H9 (cell line): ENCODE measurements at regions not wholly inside any gene's neighbourhood (a gene's known extent, or its start where the extent isn't known, plus 50 kb on each side); places are given as distances from the start of the nearest gene placed in this dataset.

Source experiments
- DNase-seq: peaks from one replicate; pipeline ENCODE4 v3.0.0-alpha.2; 2017
- H2AFZ ChIP-seq: one replicate; pipeline ENCODE4 v1.6.1; 2013; ENCODE audit warnings: mild to moderate bottlenecking, low read length, control low read depth, moderate library complexity
- H2AK5ac ChIP-seq: 2 replicates; pipeline ENCODE4 v1.6.1; 2013; ENCODE audit warnings: low read length, control low read depth, mixed read lengths; ENCODE audit not compliant: insufficient read length
- H2BK120ac ChIP-seq: one replicate; pipeline ENCODE4 v1.6.1; 2013; ENCODE audit warnings: low read depth, mild to moderate bottlenecking, low read length, control low read depth, inconsistent platforms; ENCODE audit not compliant: poor library complexity, severe bottlenecking
- H2BK12ac ChIP-seq: 2 replicates; pipeline ENCODE4 v1.6.1; 2013; ENCODE audit warnings: low read length, control low read depth, mixed read lengths, low read depth; ENCODE audit not compliant: insufficient read length
- H2BK15ac ChIP-seq: 2 replicates; pipeline ENCODE4 v1.6.1; 2013; ENCODE audit warnings: low read depth, low read length, control low read depth
- H2BK20ac ChIP-seq: one replicate; pipeline ENCODE4 v1.6.1; 2013; ENCODE audit warnings: low read depth, mild to moderate bottlenecking, low read length, control low read depth, inconsistent platforms; ENCODE audit not compliant: poor library complexity, severe bottlenecking
- H2BK5ac ChIP-seq: 2 replicates; pipeline ENCODE4 v1.6.1; 2013; ENCODE audit warnings: low read length, control low read depth, mixed read lengths; ENCODE audit not compliant: insufficient read length
- H3K14ac ChIP-seq: 2 replicates; pipeline ENCODE4 v1.6.1; 2013; ENCODE audit warnings: low read length, control low read depth; ENCODE audit not compliant: insufficient read depth
- H3K18ac ChIP-seq: 2 replicates; pipeline ENCODE4 v1.6.1; 2013; ENCODE audit warnings: low read depth, mild to moderate bottlenecking, mixed read lengths, low read length, control low read depth; ENCODE audit not compliant: insufficient read length
- H3K23ac ChIP-seq: 2 replicates; pipeline ENCODE4 v1.6.1; 2013; ENCODE audit warnings: low read length, control low read depth, mixed read lengths, low read depth; ENCODE audit not compliant: insufficient read length
- H3K23me2 ChIP-seq: 2 replicates; pipeline ENCODE4 v1.6.1; 2013; ENCODE audit warnings: low read depth, mild to moderate bottlenecking, mixed read lengths, low read length, control low read depth; ENCODE audit not compliant: insufficient read length, poor library complexity, severe bottlenecking
- H3K27ac ChIP-seq: 2 replicates; pipeline ENCODE4 v1.5.1; 2013; ENCODE audit warnings: low read length, control low read depth, mixed read lengths, low read depth; ENCODE audit not compliant: insufficient read length
- H3K27me3 ChIP-seq: 2 replicates; pipeline ENCODE4 v1.6.1; 2013; ENCODE audit warnings: low read length, control low read depth, inconsistent platforms; ENCODE audit not compliant: insufficient read depth
- H3K4ac ChIP-seq: 2 replicates; pipeline ENCODE4 v1.6.1; 2013; ENCODE audit warnings: low read depth, mild to moderate bottlenecking, control low read depth, inconsistent platforms, low read length, moderate library complexity
- H3K4me1 ChIP-seq: 2 replicates; pipeline ENCODE4 v1.6.1; 2013; ENCODE audit warnings: low read length, control low read depth, inconsistent platforms; ENCODE audit not compliant: insufficient read depth
- H3K4me2 ChIP-seq: 2 replicates; pipeline ENCODE4 v1.6.1; 2013; ENCODE audit warnings: low read length, control low read depth, mixed read lengths; ENCODE audit not compliant: insufficient read length, insufficient read depth
- H3K56ac ChIP-seq: 2 replicates; pipeline ENCODE4 v1.6.1; 2013; ENCODE audit warnings: low read depth, mild to moderate bottlenecking, mixed read lengths, low read length, control low read depth; ENCODE audit not compliant: insufficient read length
- H3K79me1 ChIP-seq: 2 replicates; pipeline ENCODE4 v1.6.1; 2013; ENCODE audit warnings: low read depth, mild to moderate bottlenecking, moderate library complexity, low read length, control low read depth, inconsistent platforms; ENCODE audit not compliant: insufficient read depth, poor library complexity, severe bottlenecking
- H3K79me2 ChIP-seq: 2 replicates; pipeline ENCODE4 v1.6.1; 2013; ENCODE audit warnings: low read length, control low read depth, inconsistent platforms; ENCODE audit not compliant: insufficient read depth
- H3K9ac ChIP-seq: 2 replicates; pipeline ENCODE4 v1.6.1; 2013; ENCODE audit warnings: low read length, control low read depth, mixed read lengths; ENCODE audit not compliant: insufficient read length; ENCODE audit errors: extremely low read depth
- H3K9me3 ChIP-seq: one replicate; pipeline ENCODE4 v1.6.1; 2013; ENCODE audit warnings: low read depth, low read length, inconsistent platforms; ENCODE audit not compliant: control insufficient read depth
- H3T11ph ChIP-seq: one replicate; pipeline ENCODE4 v1.6.1; 2013; ENCODE audit warnings: mild to moderate bottlenecking, low read length, control low read depth, inconsistent platforms
- H4K20me1 ChIP-seq: one replicate; pipeline ENCODE4 v1.6.1; 2013; ENCODE audit not compliant: control insufficient read depth, insufficient read length, insufficient read depth
- H4K5ac ChIP-seq: 2 replicates; pipeline ENCODE4 v1.6.1; 2013; ENCODE audit warnings: low read depth, mild to moderate bottlenecking, mixed read lengths, low read length, control low read depth; ENCODE audit not compliant: insufficient read length
- H4K8ac ChIP-seq: replicated peaks from 2 replicates; pipeline ENCODE4 v1.6.1; 2013; ENCODE audit warnings: low read length, control low read depth, mixed read lengths, low read depth; ENCODE audit not compliant: insufficient read length
- H4K91ac ChIP-seq: 2 replicates; pipeline ENCODE4 v1.6.1; 2013; ENCODE audit warnings: low read depth, mild to moderate bottlenecking, moderate library complexity, mixed read lengths, low read length, control low read depth; ENCODE audit not compliant: insufficient read length
- H3K27ac Mint-ChIP-seq, 3 experiments: 2 replicates in 2 of 3; 3 replicates in 1 of 3; pipeline ENCODE4 v1.8.0; 2020 to 2021; ENCODE audit warnings: mixed read lengths in 3 of 3, mild to moderate bottlenecking in 1 of 3, moderate library complexity in 1 of 3
- H3K27me3 Mint-ChIP-seq: 2 replicates; pipeline ENCODE4 v1.8.0; 2021; ENCODE audit warnings: low read depth, mild to moderate bottlenecking, moderate library complexity, mixed read lengths
- H3K36me3 Mint-ChIP-seq, 3 experiments: 2 replicates in 2 of 3; 3 replicates in 1 of 3; pipeline ENCODE4 v1.8.0; 2020 to 2021; ENCODE audit warnings: low read depth in 3 of 3, mixed read lengths in 3 of 3; ENCODE audit not compliant: insufficient read depth in 1 of 3
- H3K4me1 Mint-ChIP-seq, 2 experiments: 2 replicates each; pipeline ENCODE4 v1.8.0; 2020; ENCODE audit warnings: mixed read lengths in 2 of 2
- H3K4me3 Mint-ChIP-seq, 2 experiments: 2 replicates in 1 of 2; 3 replicates in 1 of 2; pipeline ENCODE4 v1.8.0; 2020 to 2021; ENCODE audit warnings: mild to moderate bottlenecking in 2 of 2, mixed read lengths in 2 of 2, moderate library complexity in 1 of 2
- H3K9me3 Mint-ChIP-seq, 2 experiments: 2 replicates in 1 of 2; 3 replicates in 1 of 2; pipeline ENCODE4 v1.8.0; 2020; ENCODE audit warnings: mild to moderate bottlenecking in 2 of 2, mixed read lengths in 2 of 2, moderate library complexity in 1 of 2
- CTCF ChIP-seq: fragments of 200-600 bp; sonication (generic); conservative IDR thresholded peaks from 3 replicates; pipeline ENCODE4 v1.8.0; 2021; ENCODE audit warnings: antibody characterized with exemption, mild to moderate bottlenecking
- WGBS: extraction: QIAGEN DNeasy Blood & Tissue Kit; methylation state at CpG from one replicate; pipeline ENCODE4 v1.1.7; 2013; ENCODE audit warnings: missing lambda C conversion rate, low lambda C conversion rate, mixed read lengths; ENCODE audit not compliant: insufficient read length; ENCODE audit errors: extremely low coverage; 5-methylcytosine and 5-hydroxymethylcytosine counted together

DNA sequence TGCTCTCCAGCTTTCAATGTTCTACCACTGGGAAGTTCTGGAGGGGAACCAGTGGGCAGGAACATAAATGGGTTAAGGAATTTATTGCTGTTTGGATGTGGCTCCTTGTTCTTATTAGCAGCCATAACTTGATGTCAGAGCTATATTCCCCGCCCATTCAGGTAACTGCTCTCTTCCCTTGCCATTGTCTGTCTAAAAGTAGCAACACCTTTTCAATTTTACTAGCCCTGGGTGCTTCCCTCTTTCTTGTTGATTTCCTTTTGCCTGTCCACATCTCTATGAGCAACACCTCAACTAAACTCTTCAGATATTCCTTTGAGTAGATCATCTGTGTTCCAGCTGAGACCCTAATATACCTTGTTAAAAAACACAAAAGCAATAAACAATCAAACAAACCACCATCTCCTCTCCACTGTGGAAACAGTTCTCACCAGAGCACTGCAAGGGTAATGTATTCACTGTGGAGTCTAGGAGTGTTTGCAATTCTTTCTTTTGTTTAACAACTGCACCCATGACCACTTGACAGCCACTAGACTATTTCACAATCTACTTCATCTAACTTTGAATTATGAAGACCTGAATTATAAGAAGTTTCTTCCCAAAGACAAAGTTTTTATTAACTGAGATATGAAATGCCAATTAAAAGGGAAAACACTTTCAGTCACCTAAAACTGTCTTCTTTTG, 436.7 kb downstream of the IPMK start:
- Mint-ChIP-seq H3K27ac (no peak overlapping the region; a peak in 1 of 7 replicates), H3K9me3 (no peaks in the 10 kb centered on the region; a peak in 3 of 5 replicates), H3K36me3 (0 out of 7 replicates have a peak, but pooled peaks cover 0 to 4% (median 0%) of the 10 kb centered on the region in 3 experiments), H3K4me3 (no peak overlapping the region), H3K4me1 (peaks cover 7 to 9% of the 10 kb centered on the region in 2 experiments; a peak in 3 of 4 replicates), H3K27me3 (no peaks in the 10 kb centered on the region)
- H3K4me1 ChIP-seq: no peaks in the 10 kb centered on the region
- H3K4ac ChIP-seq: no peak overlapping the region
- no CpG with 5 or more reads among the region's 1 CpG for WGBS
- H2BK15ac ChIP-seq: no peak overlapping the region
- no peaks in the 10 kb centered on the region for H4K20me1 ChIP-seq
- no peaks in the 10 kb centered on the region for H3K27me3 ChIP-seq
- H4K91ac ChIP-seq: no peak overlapping the region
- no peaks in the 10 kb centered on the region for H3K23me2 ChIP-seq
- no peak overlapping the region for H3K56ac ChIP-seq
- no peak overlapping the region for H2BK120ac ChIP-seq
- H2AK5ac ChIP-seq: no peak overlapping the region
- H3K4me2 ChIP-seq: no peak overlapping the region
- no peak for DNase-seq
- no peak overlapping the region for H4K5ac ChIP-seq
- no peaks in the 10 kb centered on the region for H3K9me3 ChIP-seq
- H3K23ac ChIP-seq: no peak overlapping the region
- no peak overlapping the region for H2BK12ac ChIP-seq
- no peak overlapping the region for H3K9ac ChIP-seq
- no peak overlapping the region for H2BK5ac ChIP-seq
- no peak overlapping the region for H3K18ac ChIP-seq
- TF ChIP-seq CTCF: no peak
- no peaks in the 10 kb centered on the region for H3K79me1 ChIP-seq
- H2BK20ac ChIP-seq: no peak overlapping the region
- no peak overlapping the region for H3K27ac ChIP-seq
- no peak overlapping the region for H3K14ac ChIP-seq
- H3T11ph ChIP-seq: no peak overlapping the region
- H2AFZ ChIP-seq: no peak overlapping the region
- H4K8ac ChIP-seq: no peak overlapping the region
- no peaks in the 10 kb centered on the region for H3K79me2 ChIP-seq
